CD8-positive, alpha-beta memory T cell (primary cell): ENCODE measurements at regions not wholly inside any gene's neighbourhood (a gene's known extent, or its start where the extent isn't known, plus 50 kb on each side); places are given as distances from the start of the nearest gene placed in this dataset.
"Not testable (repeated sequence)": the region's sequence is repeated elsewhere in the genome, so short reads cannot be mapped to it uniquely, and the experiment has no call there.

Source experiments
- CTCF ChIA-PET: fragments of 350-600 bp; sonication (Branson Sonifier 250); formaldehyde crosslinking; loops from one replicate; lab custom pipeline; 2021; ENCODE audit warnings: antibody characterized with exemption; lab: Charles Lee
- POLR2A ChIA-PET: fragments of 350-600 bp; sonication (Branson Sonifier 250); formaldehyde crosslinking; loops from one replicate; lab custom pipeline; 2021; ENCODE audit warnings: antibody characterized with exemption; lab: Charles Lee
- DNase-seq, 5 donors: peaks; one replicate each; pipeline versions ENCODE4 v3.0.0 to v3.0.0-alpha.2; 2020 to 2022; ENCODE audit warnings: mixed read lengths in 1 of 5
- H3K27ac ChIP-seq: one replicate; pipeline ENCODE4 v1.7.0; 2013; ENCODE audit warnings: low read depth, mild to moderate bottlenecking, low read length, moderate library complexity
- H3K27me3 ChIP-seq: 2 replicates; pipeline ENCODE4 v1.7.0; 2013; ENCODE audit warnings: low read length, mild to moderate bottlenecking; ENCODE audit not compliant: insufficient read depth, poor library complexity, severe bottlenecking
- H3K36me3 ChIP-seq: 2 replicates; pipeline ENCODE4 v1.7.0; 2013; ENCODE audit warnings: mild to moderate bottlenecking, low read length, moderate library complexity; ENCODE audit not compliant: insufficient read depth
- H3K4me1 ChIP-seq: 2 replicates; pipeline ENCODE4 v1.7.0; 2013; ENCODE audit warnings: mild to moderate bottlenecking, low read length, moderate library complexity; ENCODE audit not compliant: insufficient read depth
- H3K4me3 ChIP-seq: 2 replicates; pipeline ENCODE4 v1.7.0; 2013; ENCODE audit warnings: mild to moderate bottlenecking, low read length
- H3K9me3 ChIP-seq: 2 replicates; pipeline ENCODE4 v1.7.0; 2013; ENCODE audit warnings: mild to moderate bottlenecking, low read length
- H3K27ac Mint-ChIP-seq, 8 donors: one replicate each; pipeline ENCODE4 v1.8.0; 2020 to 2021; ENCODE audit warnings: mixed read lengths in 8 of 8, mild to moderate bottlenecking in 6 of 8, inconsistent platforms in 3 of 8, moderate library complexity in 3 of 8
- H3K27me3 Mint-ChIP-seq, 2 donors: one replicate each; pipeline ENCODE4 v1.8.0; 2020 to 2021; ENCODE audit warnings: mixed read lengths in 2 of 2, mild to moderate bottlenecking in 1 of 2, moderate library complexity in 1 of 2
- H3K36me3 Mint-ChIP-seq, 3 donors: one replicate each; pipeline ENCODE4 v1.8.0; 2020 to 2021; ENCODE audit warnings: mixed read lengths in 3 of 3, inconsistent platforms in 1 of 3, mild to moderate bottlenecking in 1 of 3
- H3K4me1 Mint-ChIP-seq, 3 donors: one replicate each; pipeline ENCODE4 v1.8.0; 2020 to 2021; ENCODE audit warnings: mixed read lengths in 3 of 3, inconsistent platforms in 1 of 3, mild to moderate bottlenecking in 1 of 3
- H3K4me3 Mint-ChIP-seq, 7 donors: one replicate each; pipeline ENCODE4 v1.8.0; 2020 to 2021; ENCODE audit warnings: mixed read lengths in 7 of 7, mild to moderate bottlenecking in 6 of 7, moderate library complexity in 4 of 7, inconsistent platforms in 2 of 7
- H3K9me3 Mint-ChIP-seq, 5 donors: one replicate each; pipeline ENCODE4 v1.8.0; 2020 to 2022; ENCODE audit warnings: mixed read lengths in 5 of 5, mild to moderate bottlenecking in 3 of 5, moderate library complexity in 2 of 5, inconsistent platforms in 1 of 5

- Mint-ChIP-seq H3K9me3 (no peaks in the 10 kb centered on the region), H3K27ac (no peak overlapping the region), H3K4me1 (no peaks in the 10 kb centered on the region), H3K27me3 (peaks cover 0 to 7% of the 10 kb centered on the region in 2 donors), H3K4me3 (no peak overlapping the region), H3K36me3 (no peaks in the 10 kb centered on the region)
- Histone ChIP-seq H3K36me3 (no peaks in the 10 kb centered on the region), H3K27ac (no peak overlapping the region), H3K9me3 (no peaks in the 10 kb centered on the region), H3K4me1 (no peaks in the 10 kb centered on the region), H3K4me3 (no peak overlapping the region), H3K27me3 (no peaks in the 10 kb centered on the region)
- no peak for DNase-seq
- ChIA-PET CTCF (no interaction called here), POLR2A (no interaction called here)
Measured at GRCh38 chr20:26154224-26154623, 457.6 kb upstream of the ZNF337 start.

GRCh38 chr20:26135325-26136110, 438.9 kb upstream of the ZNF337 start:
- H3K9me3 ChIP-seq = no peaks in the 10 kb centered on the region
- H3K4me1 ChIP-seq = no peaks in the 10 kb centered on the region
- no peak overlapping the region for H3K27ac ChIP-seq
- CTCF ChIA-PET = no interaction called here
- no peaks in the 10 kb centered on the region for H3K36me3 ChIP-seq
- H3K4me3 ChIP-seq = no peak overlapping the region
- no peak overlapping the region for H3K4me3 Mint-ChIP-seq
- H3K27me3 Mint-ChIP-seq = peaks cover 0 to 2% of the 10 kb centered on the region in 2 donors
- DNase-seq = no peak
- POLR2A ChIA-PET = no interaction called here
- no peaks in the 10 kb centered on the region for H3K4me1 Mint-ChIP-seq
- no peaks in the 10 kb centered on the region for H3K27me3 ChIP-seq
- H3K27ac Mint-ChIP-seq = no peak overlapping the region
- H3K9me3 Mint-ChIP-seq = peaks cover 0 to 4% (median 0%) of the 10 kb centered on the region in 5 donors
- H3K36me3 Mint-ChIP-seq = no peaks in the 10 kb centered on the region

GRCh38 chr20:26134606-26135005, 438.0 kb upstream of the ZNF337 start:
- Histone ChIP-seq H3K9me3 (no peaks in the 10 kb centered on the region), H3K36me3 (no peaks in the 10 kb centered on the region), H3K4me3 (no peak overlapping the region), H3K27me3 (no peaks in the 10 kb centered on the region), H3K4me1 (no peaks in the 10 kb centered on the region), H3K27ac (no peak overlapping the region)
- H3K4me3 Mint-ChIP-seq = no peak overlapping the region
- no peaks in the 10 kb centered on the region for H3K4me1 Mint-ChIP-seq
- H3K36me3 Mint-ChIP-seq = no peaks in the 10 kb centered on the region
- H3K9me3 Mint-ChIP-seq = peaks cover 0 to 4% (median 0%) of the 10 kb centered on the region in 5 donors
- no peak for DNase-seq
- H3K27me3 Mint-ChIP-seq = peaks cover 0 to 2% of the 10 kb centered on the region in 2 donors
- ChIA-PET CTCF (no interaction called here), POLR2A (no interaction called here)
- H3K27ac Mint-ChIP-seq = no peak overlapping the region

GRCh38 chr20:26133794-26134193, 437.1 kb upstream of the ZNF337 start:
- H3K9me3 Mint-ChIP-seq, H3K4me1 Mint-ChIP-seq, CTCF ChIA-PET, H3K36me3 Mint-ChIP-seq, H3K9me3 ChIP-seq, H3K27me3 Mint-ChIP-seq, H3K4me3 ChIP-seq, H3K36me3 ChIP-seq, H3K4me1 ChIP-seq, H3K27ac ChIP-seq, H3K4me3 Mint-ChIP-seq, POLR2A ChIA-PET, H3K27ac Mint-ChIP-seq, DNase-seq, H3K27me3 ChIP-seq: not testable (repeated sequence)

GRCh38 chr20:26120920-26121319, 424.3 kb upstream of the ZNF337 start:
- H3K27me3 ChIP-seq, DNase-seq, H3K27ac ChIP-seq, H3K4me3 Mint-ChIP-seq, CTCF ChIA-PET, POLR2A ChIA-PET, H3K4me1 Mint-ChIP-seq, H3K4me1 ChIP-seq, H3K27me3 Mint-ChIP-seq, H3K36me3 ChIP-seq, H3K9me3 Mint-ChIP-seq, H3K9me3 ChIP-seq, H3K27ac Mint-ChIP-seq, H3K36me3 Mint-ChIP-seq, H3K4me3 ChIP-seq: not testable (repeated sequence)

GRCh38 chr20:26094498-26094897, 397.8 kb upstream of the ZNF337 start:
- H3K27ac ChIP-seq, H3K9me3 ChIP-seq, H3K4me1 ChIP-seq, H3K27me3 ChIP-seq, CTCF ChIA-PET, H3K4me1 Mint-ChIP-seq, H3K4me3 Mint-ChIP-seq, H3K27ac Mint-ChIP-seq, H3K36me3 Mint-ChIP-seq, H3K4me3 ChIP-seq, POLR2A ChIA-PET, H3K27me3 Mint-ChIP-seq, H3K9me3 Mint-ChIP-seq, H3K36me3 ChIP-seq, DNase-seq: not testable (repeated sequence)

GRCh38 chr20:26091921-26092320, 395.3 kb upstream of the ZNF337 start:
- POLR2A ChIA-PET, H3K4me3 Mint-ChIP-seq, H3K27me3 Mint-ChIP-seq, H3K36me3 ChIP-seq, DNase-seq, H3K27ac ChIP-seq, H3K36me3 Mint-ChIP-seq, H3K9me3 Mint-ChIP-seq, H3K27me3 ChIP-seq, H3K4me1 Mint-ChIP-seq, CTCF ChIA-PET, H3K9me3 ChIP-seq, H3K4me3 ChIP-seq, H3K4me1 ChIP-seq: not testable (repeated sequence)
- peak overlapping the region in 1 of 8 donors; percentile 84 for H3K27ac Mint-ChIP-seq

GRCh38 chr20:26086195-26086594, 389.5 kb upstream of the ZNF337 start:
- H3K4me3 ChIP-seq, CTCF ChIA-PET, H3K27me3 Mint-ChIP-seq, H3K4me1 Mint-ChIP-seq, H3K27ac Mint-ChIP-seq, H3K27me3 ChIP-seq, H3K4me3 Mint-ChIP-seq, H3K36me3 Mint-ChIP-seq, H3K9me3 Mint-ChIP-seq, H3K9me3 ChIP-seq, POLR2A ChIA-PET, DNase-seq, H3K36me3 ChIP-seq, H3K4me1 ChIP-seq, H3K27ac ChIP-seq: not testable (repeated sequence)

GRCh38 chr20:26073972-26074371, 377.3 kb upstream of the ZNF337 start:
- H3K4me1 ChIP-seq, H3K9me3 Mint-ChIP-seq, H3K4me3 ChIP-seq, CTCF ChIA-PET, H3K27ac Mint-ChIP-seq, H3K4me1 Mint-ChIP-seq, DNase-seq, H3K27me3 Mint-ChIP-seq, POLR2A ChIA-PET, H3K36me3 ChIP-seq, H3K36me3 Mint-ChIP-seq, H3K27me3 ChIP-seq, H3K9me3 ChIP-seq, H3K4me3 Mint-ChIP-seq, H3K27ac ChIP-seq: not testable (repeated sequence)
